Transverse colon (tissue), 4 donors: ENCODE measurements at regions not wholly inside any gene's neighbourhood (a gene's known extent, or its start where the extent isn't known, plus 50 kb on each side); places are given as distances from the start of the nearest gene placed in this dataset.

ENCODE experiments used
- DNase-seq: peaks from one replicate; pipeline ENCODE4 v3.0.0-alpha.2; 2019
- H3K27ac ChIP-seq, 4 donors: fragments of 200-600 bp; sonication (generic); 2 replicates each; pipeline ENCODE4 v1.5.1; 2016 to 2018; ENCODE audit warnings: inconsistent platforms in 4 of 4
- H3K27me3 ChIP-seq: fragments of 200-600 bp; sonication (generic); 2 replicates; pipeline ENCODE4 v1.5.1; 2017; ENCODE audit warnings: inconsistent platforms
- H3K36me3 ChIP-seq, 4 donors: fragments of 200-600 bp; sonication (generic); 2 replicates each; pipeline ENCODE4 v1.5.1; 2017 to 2019; ENCODE audit warnings: inconsistent platforms in 4 of 4
- H3K4me1 ChIP-seq, 4 donors: fragments of 200-600 bp; sonication (generic); 2 replicates each; pipeline ENCODE4 v1.5.1; 2017 to 2020; ENCODE audit warnings: inconsistent platforms in 4 of 4
- H3K4me3 ChIP-seq, 4 donors: fragments of 200-600 bp; sonication (generic); 1 replicate in 1 of 4; 2 replicates in 3 of 4; pipeline versions ENCODE4 v1.5.1 to v1.6.1; 2017 to 2019; ENCODE audit warnings: inconsistent platforms in 4 of 4
- H3K9me3 ChIP-seq, 2 donors: fragments of 200-600 bp; sonication (generic); 2 replicates each; pipeline ENCODE4 v1.5.1; 2017 to 2019; ENCODE audit warnings: inconsistent platforms in 2 of 2
- CTCF ChIP-seq, 5 experiments: fragments of 200-600 bp in 3 of 5; fragments of 450-650 bp in 2 of 5; sonication (generic) in 3 of 5; IDR thresholded peaks; 1 replicate in 2 of 5; 2 replicates in 3 of 5; pipeline ENCODE4 v1.5.1; 2016 to 2017; ENCODE audit warnings: antibody characterized with exemption in 5 of 5, inconsistent platforms in 3 of 5, mild to moderate bottlenecking in 2 of 5, moderate library complexity in 1 of 5
- EP300 ChIP-seq: sonication (generic); formaldehyde crosslinking; IDR thresholded peaks from one replicate; pipeline ENCODE4 v1.6.1; 2017; ENCODE audit warnings: antibody characterized with exemption, low read depth
- POLR2A ChIP-seq: fragments of 450-650 bp; IDR thresholded peaks from one replicate; pipeline ENCODE4 v1.6.1; 2016; ENCODE audit warnings: antibody characterized with exemption, mild to moderate bottlenecking, moderate library complexity
- POLR2AphosphoS5 ChIP-seq, 3 donors: sonication (generic); formaldehyde crosslinking; IDR thresholded peaks; one replicate each; pipeline ENCODE4 v1.6.1; 2016; ENCODE audit warnings: antibody characterized with exemption in 3 of 3
- WGBS, 2 donors: methylation state at CpG; one replicate each; pipeline ENCODE4 v1.1.5; 2018; ENCODE audit warnings: low coverage in 1 of 2; 5-methylcytosine and 5-hydroxymethylcytosine counted together
- in situ Hi-C, 4 donors: fragments of 200-750 bp; cut with MboI; loops; one replicate each; pipeline versions ENCODE4 v1.15.0 to v1.15.1; 2017; ENCODE audit warnings: low sequenced_read_pairs in 3 of 4, low pct_ligation_motif_present in 1 of 4, low pct_unique_long_range_greater_than_20kb in 1 of 4
- intact Hi-C: fragments of 100-400 bp; cut with DNase I; formaldehyde crosslinking; loops from one replicate; pipeline ENCODE4 v1.15.1; 2023; ENCODE audit warnings: low total_unique reads

GRCh38 chr13:109521719-109522118 is 264.7 kb downstream of the IRS2 start:
- Histone ChIP-seq H3K36me3 (no peaks in the 10 kb centered on the region), H3K27ac (no peak overlapping the region), H3K4me3 (no peak overlapping the region), H3K4me1 (no peaks in the 10 kb centered on the region), H3K27me3 (no peaks in the 10 kb centered on the region), H3K9me3 (no peaks in the 10 kb centered on the region)
- DNase-seq = no peak
- no peak for TF ChIP-seq POLR2A
- TF ChIP-seq POLR2AphosphoS5 (IDR thresholded peaks at IDR 0.05) = no peak
- TF ChIP-seq CTCF (IDR thresholded peaks at IDR 0.05) = no peak
- no peak for TF ChIP-seq EP300
- WGBS, 2 donors = 96% methylated on average over 16 to 21 of the region's 21 CpGs
- intact Hi-C loops (loop anchor here (1.0 kb wide), 1 partner anchor 37 kb away; no protein-coding TSS in a partner anchor), in situ Hi-C loops (no loop called here)

DNA sequence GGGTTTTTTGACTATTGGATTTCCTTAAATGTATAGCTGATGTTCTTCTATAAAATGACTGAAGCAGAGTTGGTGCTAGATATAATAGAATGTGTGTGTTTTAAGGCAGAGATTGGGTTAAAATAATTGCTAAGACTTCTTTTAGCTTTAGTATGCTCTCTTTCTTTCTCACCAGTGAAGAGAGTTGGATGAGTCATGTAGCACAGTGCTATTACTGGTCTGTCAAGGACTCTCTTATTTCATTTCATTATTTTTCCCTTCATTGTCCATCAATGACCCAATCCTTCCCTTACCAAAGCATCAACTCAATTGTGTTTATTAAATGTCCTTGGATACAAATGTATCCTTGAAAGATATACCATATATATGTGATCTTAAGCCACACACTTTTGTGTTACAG is 268.9 kb downstream of the IRS2 start:
- no peak for TF ChIP-seq EP300
- no peak for TF ChIP-seq POLR2A
- TF ChIP-seq POLR2AphosphoS5 (IDR thresholded peaks at IDR 0.05) = no peak
- no peak for TF ChIP-seq CTCF (IDR thresholded peaks at IDR 0.05)
- H3K4me3 ChIP-seq = no peak overlapping the region
- in situ Hi-C loops (no loop called here), intact Hi-C loops (loop anchor here (5.0 kb wide), 1 partner anchor 50 kb away; no protein-coding TSS in a partner anchor)
- DNase-seq = no peak
- H3K27ac ChIP-seq = no peak overlapping the region
- no peaks in the 10 kb centered on the region for H3K4me1 ChIP-seq
- no peaks in the 10 kb centered on the region for H3K9me3 ChIP-seq
- no peaks in the 10 kb centered on the region for H3K27me3 ChIP-seq
- H3K36me3 ChIP-seq = no peaks in the 10 kb centered on the region

DNA sequence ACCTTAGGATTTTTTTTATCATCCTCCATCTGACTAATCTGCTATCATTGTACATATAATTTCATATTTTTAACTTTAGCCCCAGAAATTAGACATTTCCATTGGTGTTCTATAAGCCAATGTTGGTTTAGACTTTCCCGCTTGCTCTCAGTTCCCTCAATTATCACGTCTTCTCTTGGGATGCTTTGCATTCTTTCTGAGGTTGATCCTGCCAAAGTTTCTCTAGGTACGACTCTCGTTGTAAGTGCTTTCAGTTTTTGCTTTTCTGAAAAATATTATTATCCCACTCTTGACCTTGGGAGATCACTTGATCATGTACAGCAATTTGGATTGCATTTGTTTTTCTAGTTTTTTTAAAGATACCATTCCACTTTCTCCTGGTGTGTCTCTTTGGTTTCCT is 270.2 kb downstream of the IRS2 start:
- no peak for DNase-seq
- in situ Hi-C loops (no loop called here), intact Hi-C loops (loop anchor here (5.0 kb wide), 1 partner anchor 49 kb away; no protein-coding TSS in a partner anchor)
- WGBS, 2 donors = 51 to 73% methylated on average over 4 of the region's 4 CpGs
- Histone ChIP-seq H3K9me3 (no peaks in the 10 kb centered on the region), H3K4me3 (no peak overlapping the region), H3K27ac (no peak overlapping the region), H3K4me1 (no peaks in the 10 kb centered on the region), H3K27me3 (no peaks in the 10 kb centered on the region), H3K36me3 (no peaks in the 10 kb centered on the region)
- TF ChIP-seq POLR2AphosphoS5 (IDR thresholded peaks at IDR 0.05) (no peak), POLR2A (no peak), EP300 (no peak), CTCF (IDR thresholded peaks at IDR 0.05) (no peak)

DNA sequence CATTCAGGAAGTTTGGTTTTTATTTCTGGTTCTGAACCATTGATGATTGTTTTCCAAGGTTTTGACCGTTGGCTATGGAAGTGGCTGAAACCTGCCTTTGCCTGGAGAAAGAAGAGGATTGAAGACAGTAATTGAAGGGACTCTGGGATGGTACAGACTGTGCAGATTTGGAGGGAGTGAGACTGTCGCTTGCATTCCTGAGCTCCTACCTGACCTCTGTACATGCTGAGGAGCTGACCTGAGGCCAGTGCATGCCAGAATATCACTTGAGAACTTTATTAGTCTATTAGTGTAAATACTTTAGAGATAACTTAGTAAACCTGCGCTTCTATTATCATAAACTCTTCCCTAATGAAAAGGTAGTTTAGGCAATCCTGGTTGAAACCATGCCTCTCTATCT is 276.4 kb downstream of the IRS2 start:
- no peaks in the 10 kb centered on the region for H3K9me3 ChIP-seq
- H3K36me3 ChIP-seq = no peaks in the 10 kb centered on the region
- in situ Hi-C loops (no loop called here), intact Hi-C loops (no loop called here)
- H3K4me1 ChIP-seq = no peaks in the 10 kb centered on the region
- WGBS, 2 donors = 70 to 71% methylated on average over 2 to 3 of the region's 3 CpGs
- no peaks in the 10 kb centered on the region for H3K27me3 ChIP-seq
- H3K4me3 ChIP-seq = no peak overlapping the region
- no peak for DNase-seq
- no peak for TF ChIP-seq CTCF (IDR thresholded peaks at IDR 0.05)
- no peak for TF ChIP-seq POLR2AphosphoS5 (IDR thresholded peaks at IDR 0.05)
- TF ChIP-seq EP300 = no peak
- TF ChIP-seq POLR2A = no peak
- no peak overlapping the region for H3K27ac ChIP-seq
